Activated CD8-positive, alpha-beta memory T cell treated with anti-CD3 and anti-CD28 coated beads, Interleukin-2, amount 10 ng/mL, durations not matched to agents 7 days and 5 days (primary cell): ENCODE measurements at regions not wholly inside any gene's neighbourhood (a gene's known extent, or its start where the extent isn't known, plus 50 kb on each side); places are given as distances from the start of the nearest gene placed in this dataset.

Experiments
- ATAC-seq: fragments of 150-1000 bp; cut with Tn5 transposase; one replicate; pipeline ENCODE4 v1.10.0; 2021; ENCODE audit warnings: moderate library complexity
- CTCF ChIA-PET: fragments of 350-600 bp; sonication (Branson Sonifier 250); formaldehyde crosslinking; loops from one replicate; lab custom pipeline; 2021; ENCODE audit warnings: antibody characterized with exemption; lab: Charles Lee
- DNase-seq: peaks from one replicate; pipeline ENCODE4 v3.0.0-alpha.2; 2020
- H3K27ac Mint-ChIP-seq: one replicate; pipeline ENCODE4 v1.8.0; 2021; ENCODE audit warnings: mild to moderate bottlenecking, mixed read lengths
- H3K27me3 Mint-ChIP-seq: one replicate; pipeline ENCODE4 v1.8.0; 2021; ENCODE audit warnings: mixed read lengths
- H3K36me3 Mint-ChIP-seq: one replicate; pipeline ENCODE4 v1.8.0; 2021; ENCODE audit warnings: mild to moderate bottlenecking, mixed read lengths
- H3K4me1 Mint-ChIP-seq: one replicate; pipeline ENCODE4 v1.8.0; 2021; ENCODE audit warnings: mixed read lengths
- H3K4me3 Mint-ChIP-seq: one replicate; pipeline ENCODE4 v1.8.0; 2021; ENCODE audit warnings: mild to moderate bottlenecking, moderate library complexity, mixed read lengths
- H3K9me3 Mint-ChIP-seq: one replicate; pipeline ENCODE4 v1.8.0; 2022; ENCODE audit warnings: low read depth, mixed read lengths

- no peak for DNase-seq
- H3K4me1 Mint-ChIP-seq: no peaks in the 10 kb centered on the region
- H3K27ac Mint-ChIP-seq: no peak overlapping the region
- no peaks in the 10 kb centered on the region for H3K9me3 Mint-ChIP-seq
- no peak overlapping the region for H3K4me3 Mint-ChIP-seq
- ATAC-seq: no peak
- peaks cover 23% of the 10 kb centered on the region for H3K27me3 Mint-ChIP-seq
- CTCF ChIA-PET: no interaction called here
- no peaks in the 10 kb centered on the region for H3K36me3 Mint-ChIP-seq
Measured at GRCh38 chr6:19691465-19692167, 145.6 kb upstream of the ID4 start.

DNA sequence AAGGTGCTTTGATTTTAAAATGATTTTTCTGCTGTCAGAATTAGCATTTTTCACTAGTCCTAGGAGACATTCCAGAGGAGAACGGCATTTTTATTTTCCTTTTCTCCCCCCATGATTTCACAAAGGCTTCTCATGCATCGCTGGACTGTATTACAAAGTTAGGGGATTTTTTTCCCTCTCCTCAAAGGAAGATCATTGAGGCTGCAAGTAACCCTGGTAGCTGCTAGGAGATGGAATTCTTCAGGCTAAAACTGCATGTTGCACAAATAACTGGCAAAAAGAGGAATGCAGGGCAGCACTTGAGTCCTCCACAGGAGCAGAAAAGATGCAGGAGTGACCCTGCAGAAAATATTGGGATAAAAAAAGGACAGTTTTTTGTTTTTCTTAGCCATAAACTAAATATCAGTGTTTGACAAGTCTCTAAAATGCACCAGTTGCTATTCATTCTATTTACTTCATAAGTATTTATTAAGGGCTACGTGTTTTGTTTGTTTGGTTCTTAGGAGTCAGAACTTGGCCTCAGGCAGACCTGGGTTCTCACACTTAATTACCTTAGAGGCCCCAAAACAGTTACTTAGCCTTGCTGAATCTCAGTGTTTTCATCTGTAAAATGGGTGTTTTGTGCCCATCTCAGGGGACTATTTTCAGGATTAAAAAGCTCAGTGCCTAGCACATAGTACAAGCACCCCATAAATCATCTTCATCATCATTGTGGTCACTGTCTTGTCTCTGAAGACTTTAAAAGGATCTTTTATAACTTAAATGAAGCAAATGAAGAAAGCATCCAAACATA is 144.5 kb upstream of the ID4 start:
- Mint-ChIP-seq H3K4me1 (no peaks in the 10 kb centered on the region), H3K27ac (no peak overlapping the region), H3K27me3 (peaks cover 23% of the 10 kb centered on the region), H3K9me3 (no peaks in the 10 kb centered on the region), H3K36me3 (no peaks in the 10 kb centered on the region), H3K4me3 (no peak overlapping the region)
- CTCF ChIA-PET: no interaction called here
- DNase-seq (no peak), ATAC-seq (no peak)

- Mint-ChIP-seq H3K36me3 (no peaks in the 10 kb centered on the region), H3K4me1 (no peaks in the 10 kb centered on the region), H3K4me3 (no peak overlapping the region), H3K27me3 (peaks cover 23% of the 10 kb centered on the region), H3K9me3 (no peaks in the 10 kb centered on the region), H3K27ac (no peak overlapping the region)
- ATAC-seq (no peak), DNase-seq (no peak)
- CTCF ChIA-PET: no interaction called here
Measured at GRCh38 chr6:19694697-19695096, 142.5 kb upstream of the ID4 start.

DNA sequence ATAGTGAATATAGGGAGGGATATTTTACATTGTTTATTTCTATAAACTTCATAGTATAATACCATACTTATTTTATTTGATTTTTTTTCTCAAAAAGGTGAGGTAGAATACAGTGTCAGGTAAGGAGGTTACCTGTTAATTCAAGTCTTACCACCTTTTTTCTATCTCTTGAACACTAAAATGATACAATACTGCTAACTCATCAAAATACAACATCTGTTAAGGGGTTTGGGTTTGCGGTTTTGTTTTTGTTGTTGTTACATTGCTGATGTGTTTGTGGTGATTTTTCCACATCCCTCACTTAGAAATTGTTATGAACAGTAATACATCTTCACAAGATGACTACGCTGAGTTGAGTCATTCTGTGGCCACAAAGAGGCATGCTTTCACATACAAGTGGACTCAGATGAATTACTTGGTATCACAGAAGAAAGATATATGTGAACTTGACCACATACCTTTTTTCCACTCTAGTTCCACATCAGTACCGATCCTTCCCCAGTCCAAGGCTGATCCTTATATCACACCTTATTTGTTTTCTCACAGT is 139.4 kb upstream of the ID4 start:
- ATAC-seq (no peak), DNase-seq (no peak)
- Mint-ChIP-seq H3K9me3 (no peaks in the 10 kb centered on the region), H3K4me3 (no peak overlapping the region), H3K27ac (no peak overlapping the region), H3K4me1 (no peaks in the 10 kb centered on the region), H3K36me3 (no peaks in the 10 kb centered on the region), H3K27me3 (peaks cover 2% of the 10 kb centered on the region)
- CTCF ChIA-PET: no interaction called here

DNA sequence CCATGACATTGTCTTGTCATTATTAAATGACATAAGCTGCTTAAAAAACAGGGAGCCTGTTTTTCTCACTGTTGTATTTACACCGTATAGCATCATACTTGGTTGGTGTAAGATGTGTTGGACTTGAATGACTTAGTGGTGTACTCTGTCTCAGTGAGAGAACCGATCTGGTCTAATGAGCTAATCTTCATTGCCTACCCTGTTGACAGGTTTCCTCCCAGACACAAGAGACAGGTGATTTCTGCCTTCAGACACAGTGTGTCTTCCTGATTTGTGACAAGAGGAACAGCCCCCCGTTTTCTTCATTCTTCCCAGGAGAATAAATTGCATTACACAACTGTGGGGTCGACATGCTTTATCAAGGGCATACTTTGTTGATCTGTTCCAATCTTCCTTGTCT is 137.2 kb upstream of the ID4 start:
- ATAC-seq (no peak), DNase-seq (no peak)
- no peak overlapping the region for H3K4me3 Mint-ChIP-seq
- H3K9me3 Mint-ChIP-seq: peaks cover 2% of the 10 kb centered on the region
- no peak overlapping the region for H3K27ac Mint-ChIP-seq
- no peaks in the 10 kb centered on the region for H3K36me3 Mint-ChIP-seq
- CTCF ChIA-PET: no interaction called here
- H3K4me1 Mint-ChIP-seq: no peaks in the 10 kb centered on the region
- no peaks in the 10 kb centered on the region for H3K27me3 Mint-ChIP-seq

DNA sequence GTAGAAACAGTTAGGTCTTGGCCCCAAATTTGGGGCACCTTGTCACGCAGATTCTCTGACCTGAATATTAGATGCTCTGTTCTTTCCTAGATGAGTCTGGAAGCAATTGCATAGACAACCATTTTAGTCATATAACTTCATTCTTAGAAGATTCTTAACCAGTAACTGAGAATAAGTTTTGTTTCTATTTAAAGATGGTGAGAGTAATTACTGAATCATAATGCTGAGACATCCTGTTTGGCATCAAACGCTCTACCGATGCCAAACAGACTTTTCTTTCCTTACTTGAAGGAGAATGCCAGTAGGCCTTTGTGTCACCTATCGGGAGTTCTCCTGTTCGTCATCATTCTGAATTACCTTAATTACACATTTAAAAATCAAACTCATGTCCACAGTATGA is 131.6 kb upstream of the ID4 start:
- CTCF ChIA-PET: no interaction called here
- Mint-ChIP-seq H3K4me1 (no peaks in the 10 kb centered on the region), H3K36me3 (no peaks in the 10 kb centered on the region), H3K27ac (no peak overlapping the region), H3K27me3 (no peaks in the 10 kb centered on the region), H3K9me3 (peaks cover 2% of the 10 kb centered on the region), H3K4me3 (no peak overlapping the region)
- DNase-seq: no peak
- no peak for ATAC-seq

DNA sequence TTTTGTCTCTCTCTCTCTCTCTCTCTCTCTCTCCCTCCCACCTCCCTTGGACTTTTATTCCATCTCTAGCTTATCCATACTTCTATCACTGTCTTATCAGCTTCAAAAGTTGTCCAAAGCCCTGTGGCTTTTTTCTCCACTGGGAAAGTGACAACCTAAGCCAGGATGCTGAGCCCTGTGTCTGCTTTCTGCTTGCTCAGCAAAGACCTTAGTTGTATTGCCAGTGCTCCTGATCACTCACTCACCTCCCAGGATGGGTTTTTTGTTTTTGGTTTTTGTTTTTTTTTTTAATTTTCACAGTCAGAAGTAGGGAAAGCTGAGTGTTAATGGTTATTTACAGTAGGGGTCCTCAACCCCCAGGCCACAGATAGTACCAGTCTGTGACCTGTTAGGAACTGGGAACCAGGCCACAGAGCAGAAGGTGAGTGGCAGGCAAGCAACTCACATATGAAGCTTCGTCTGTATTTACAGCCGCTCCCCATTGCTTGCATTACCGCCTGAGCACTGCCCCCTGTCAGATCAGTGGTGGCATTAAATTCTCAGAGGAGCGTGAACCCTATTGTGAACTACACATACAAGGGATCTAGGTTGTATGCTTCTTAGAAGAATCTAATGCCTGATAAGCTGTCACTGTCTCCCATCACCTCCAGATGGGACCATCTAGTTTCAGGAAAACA is 125.0 kb upstream of the ID4 start:
- H3K4me3 Mint-ChIP-seq: no peak overlapping the region
- H3K36me3 Mint-ChIP-seq: no peaks in the 10 kb centered on the region
- H3K27ac Mint-ChIP-seq: no peak overlapping the region
- no peaks in the 10 kb centered on the region for H3K27me3 Mint-ChIP-seq
- no peak for ATAC-seq
- no peaks in the 10 kb centered on the region for H3K9me3 Mint-ChIP-seq
- CTCF ChIA-PET: no interaction called here
- DNase-seq: no peak
- no peaks in the 10 kb centered on the region for H3K4me1 Mint-ChIP-seq

GRCh38 chr6:19712998-19713397 is 124.2 kb upstream of the ID4 start:
- Mint-ChIP-seq H3K4me1 (no peaks in the 10 kb centered on the region), H3K9me3 (no peaks in the 10 kb centered on the region), H3K36me3 (no peaks in the 10 kb centered on the region), H3K27me3 (no peaks in the 10 kb centered on the region), H3K27ac (no peak overlapping the region), H3K4me3 (no peak overlapping the region)
- ATAC-seq (no peak), DNase-seq (no peak)
- CTCF ChIA-PET: no interaction called here

DNA sequence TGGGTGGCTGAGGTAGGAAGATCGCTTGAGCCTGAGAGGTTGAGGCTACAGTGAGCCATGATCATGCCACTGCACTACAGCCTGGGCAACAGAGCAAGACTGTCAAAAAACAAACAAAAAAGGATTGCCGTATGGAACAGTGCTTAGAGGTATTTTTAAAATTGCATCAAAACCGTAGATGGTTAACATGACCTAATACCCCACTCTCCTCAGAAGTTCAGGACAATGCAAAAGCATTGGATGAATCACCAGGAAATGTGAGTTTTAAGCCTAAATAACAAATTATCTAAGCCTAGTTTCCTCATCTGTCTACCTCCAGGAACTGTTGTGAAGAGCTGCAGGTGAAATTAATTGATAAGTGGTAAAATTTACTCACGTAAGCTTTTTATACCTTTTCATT is 123.8 kb upstream of the ID4 start:
- ATAC-seq (no peak), DNase-seq (no peak)
- no peaks in the 10 kb centered on the region for H3K36me3 Mint-ChIP-seq
- H3K9me3 Mint-ChIP-seq: no peaks in the 10 kb centered on the region
- no peaks in the 10 kb centered on the region for H3K4me1 Mint-ChIP-seq
- CTCF ChIA-PET: no interaction called here
- H3K4me3 Mint-ChIP-seq: no peak overlapping the region
- no peaks in the 10 kb centered on the region for H3K27me3 Mint-ChIP-seq
- H3K27ac Mint-ChIP-seq: no peak overlapping the region

- no peaks in the 10 kb centered on the region for H3K27me3 Mint-ChIP-seq
Measured at GRCh38 chr6:19713984-19714383, 123.2 kb upstream of the ID4 start.

DNA sequence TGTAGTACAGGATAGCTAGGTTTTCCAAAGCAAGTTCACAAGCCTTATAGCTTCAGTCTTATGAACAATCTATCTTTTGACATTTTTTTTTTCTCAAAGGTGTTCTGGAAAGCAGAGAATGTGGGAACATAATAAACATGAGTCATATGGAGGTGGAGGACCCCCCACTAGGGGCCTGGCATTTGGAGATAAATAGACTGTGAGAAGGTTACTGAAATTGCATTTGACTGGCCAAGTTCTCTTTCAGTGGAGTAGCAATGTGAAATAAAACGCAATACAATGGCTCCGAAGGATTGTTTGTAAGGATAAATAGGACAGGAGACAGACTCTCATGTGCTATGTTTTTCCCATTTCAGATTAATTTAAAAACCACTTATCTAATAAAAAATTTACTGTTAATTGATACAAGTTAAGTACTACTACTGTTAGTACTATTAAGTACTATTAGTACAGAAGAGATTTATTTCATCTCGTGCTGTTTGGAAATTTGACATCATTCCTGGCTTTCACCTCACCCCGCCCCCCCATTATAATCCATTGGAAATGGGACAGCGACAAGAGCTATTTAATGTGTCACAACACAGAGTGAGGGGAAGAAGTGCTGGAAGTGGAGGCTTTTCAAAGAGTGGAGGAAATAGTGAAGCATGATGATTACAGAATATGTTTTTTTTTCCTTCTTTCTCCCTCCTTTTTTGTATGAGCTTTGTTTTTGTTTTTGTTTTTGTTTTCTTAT is 122.6 kb upstream of the ID4 start:
- H3K36me3 Mint-ChIP-seq: no peaks in the 10 kb centered on the region
- no peaks in the 10 kb centered on the region for H3K9me3 Mint-ChIP-seq
- no peak for DNase-seq
- no peaks in the 10 kb centered on the region for H3K27me3 Mint-ChIP-seq
- H3K4me1 Mint-ChIP-seq: no peaks in the 10 kb centered on the region
- CTCF ChIA-PET: no interaction called here
- ATAC-seq: no peak
- no peak overlapping the region for H3K4me3 Mint-ChIP-seq
- H3K27ac Mint-ChIP-seq: no peak overlapping the region

More at GRCh38 chr6:19713984-19714383, 123.2 kb upstream of the ID4 start:
- no peak for DNase-seq
- Mint-ChIP-seq H3K4me1 (no peaks in the 10 kb centered on the region), H3K4me3 (no peak overlapping the region), H3K9me3 (no peaks in the 10 kb centered on the region), H3K36me3 (no peaks in the 10 kb centered on the region), H3K27ac (no peak overlapping the region)
- CTCF ChIA-PET: no interaction called here
- ATAC-seq: no peak

GRCh38 chr6:19715167-19715551 is 122.0 kb upstream of the ID4 start:
- Mint-ChIP-seq H3K27me3 (no peaks in the 10 kb centered on the region), H3K36me3 (no peaks in the 10 kb centered on the region), H3K4me3 (no peak overlapping the region), H3K9me3 (no peaks in the 10 kb centered on the region), H3K4me1 (no peaks in the 10 kb centered on the region), H3K27ac (no peak overlapping the region)
- no peak for ATAC-seq
- CTCF ChIA-PET: no interaction called here
- DNase-seq: no peak

- no peak for ATAC-seq
- DNase-seq: no peak
- Mint-ChIP-seq H3K4me3 (no peak overlapping the region), H3K27ac (no peak overlapping the region), H3K27me3 (no peaks in the 10 kb centered on the region), H3K9me3 (no peaks in the 10 kb centered on the region), H3K36me3 (no peaks in the 10 kb centered on the region), H3K4me1 (no peaks in the 10 kb centered on the region)
- CTCF ChIA-PET: no interaction called here
Measured at GRCh38 chr6:19719691-19720128, 117.5 kb upstream of the ID4 start.
